ENCODE measurements at regions not wholly inside any gene's neighbourhood (a gene's known extent, or its start where the extent isn't known, plus 50 kb on each side); places are given as distances from the start of the nearest gene placed in this dataset.
"Not testable (repeated sequence)": the region's sequence is repeated elsewhere in the genome, so short reads cannot be mapped to it uniquely, and the experiment has no call there.

- no peak for DNase-seq
- Histone ChIP-seq H3K27me3 (no peaks in the 10 kb centered on the region), H3K4me1 (no peaks in the 10 kb centered on the region), H3K27ac (no peak overlapping the region), H3K9me3 (no peaks in the 10 kb centered on the region), H3K4me3 (no peak overlapping the region), H3K36me3 (no peaks in the 10 kb centered on the region)
- TF ChIP-seq POLR2A (IDR thresholded peaks at IDR 0.05) (no peak), CTCF (IDR thresholded peaks at IDR 0.05) (no peak)
These were observed 306.8 kb upstream of the CCL2 start for GRCh38 chr17:33948309-33948708.

GRCh38 chr17:33949100-33949499 lies 306.0 kb upstream of the CCL2 start:
- Histone ChIP-seq H3K4me1 (no peaks in the 10 kb centered on the region), H3K4me3 (no peak overlapping the region), H3K27me3 (no peaks in the 10 kb centered on the region), H3K27ac (no peak overlapping the region), H3K9me3 (no peaks in the 10 kb centered on the region), H3K36me3 (no peaks in the 10 kb centered on the region)
- DNase-seq = no peak
- TF ChIP-seq POLR2A (IDR thresholded peaks at IDR 0.05) = no peak
- TF ChIP-seq CTCF (IDR thresholded peaks at IDR 0.05) = no peak

GRCh38 chr17:33950061-33950460 lies 305.0 kb upstream of the CCL2 start:
- Histone ChIP-seq H3K27ac (no peak overlapping the region), H3K27me3 (no peaks in the 10 kb centered on the region), H3K9me3 (no peaks in the 10 kb centered on the region), H3K36me3 (no peaks in the 10 kb centered on the region), H3K4me1 (no peaks in the 10 kb centered on the region), H3K4me3 (no peak overlapping the region)
- DNase-seq = no peak
- TF ChIP-seq CTCF (IDR thresholded peaks at IDR 0.05) = no peak
- TF ChIP-seq POLR2A (IDR thresholded peaks at IDR 0.05) = no peak

GRCh38 chr17:33952425-33952824 lies 302.7 kb upstream of the CCL2 start:
- H3K4me1 ChIP-seq = no peaks in the 10 kb centered on the region
- H3K4me3 ChIP-seq = no peak overlapping the region
- no peak for DNase-seq
- H3K27ac ChIP-seq = no peak overlapping the region
- TF ChIP-seq POLR2A (IDR thresholded peaks at IDR 0.05) = no peak
- no peak for TF ChIP-seq CTCF (IDR thresholded peaks at IDR 0.05)
- H3K36me3 ChIP-seq = no peaks in the 10 kb centered on the region
- H3K9me3 ChIP-seq = no peaks in the 10 kb centered on the region
- H3K27me3 ChIP-seq = no peaks in the 10 kb centered on the region

GRCh38 chr17:33954597-33954996 lies 300.5 kb upstream of the CCL2 start:
- Histone ChIP-seq H3K36me3 (no peaks in the 10 kb centered on the region), H3K4me3 (no peak overlapping the region), H3K9me3 (peaks cover 0 to 5% (median 0%) of the 10 kb centered on the region in 4 donors), H3K4me1 (no peaks in the 10 kb centered on the region), H3K27me3 (no peaks in the 10 kb centered on the region), H3K27ac (no peak overlapping the region)
- no peak for TF ChIP-seq CTCF (IDR thresholded peaks at IDR 0.05)
- no peak for TF ChIP-seq POLR2A (IDR thresholded peaks at IDR 0.05)
- DNase-seq = no peak

GRCh38 chr17:33955461-33955860 lies 299.6 kb upstream of the CCL2 start:
- DNase-seq = no peak
- Histone ChIP-seq H3K4me3 (no peak overlapping the region), H3K9me3 (peaks cover 0 to 5% (median 0%) of the 10 kb centered on the region in 4 donors), H3K27me3 (no peaks in the 10 kb centered on the region), H3K4me1 (no peaks in the 10 kb centered on the region), H3K36me3 (no peaks in the 10 kb centered on the region), H3K27ac (no peak overlapping the region)
- TF ChIP-seq CTCF (IDR thresholded peaks at IDR 0.05) (no peak), POLR2A (IDR thresholded peaks at IDR 0.05) (no peak)

GRCh38 chr17:33959098-33959497 lies 296.0 kb upstream of the CCL2 start:
- DNase-seq, H3K27ac ChIP-seq, H3K27me3 ChIP-seq, H3K36me3 ChIP-seq, H3K4me1 ChIP-seq, H3K4me3 ChIP-seq, H3K9me3 ChIP-seq: not testable (repeated sequence)

All from Peyer's patch (tissue), 4 donors.